ENCODE measurements at regions not wholly inside any gene's neighbourhood (a gene's known extent, or its start where the extent isn't known, plus 50 kb on each side); places are given as distances from the start of the nearest gene placed in this dataset.

DNA sequence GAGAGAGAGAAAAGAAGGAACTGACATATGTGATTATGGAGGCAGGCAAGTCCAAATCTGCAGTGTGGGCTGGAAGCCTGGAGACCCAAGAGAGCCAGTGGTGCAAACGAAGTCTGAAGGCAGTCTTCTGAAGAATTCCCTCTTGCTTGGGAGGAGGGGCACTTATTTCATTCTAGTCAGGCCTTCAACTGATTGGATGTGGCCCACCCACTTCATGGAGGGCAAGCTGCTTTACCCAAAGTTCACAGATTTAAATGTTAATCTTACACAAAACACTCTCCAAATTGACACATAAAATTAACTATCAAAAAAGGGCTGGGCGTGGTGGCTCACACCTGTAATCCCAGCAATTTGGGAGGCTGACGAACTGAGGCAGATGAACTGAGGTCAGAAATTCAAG, 103.5 kb upstream of the RAB3GAP2 start:
- TF ChIP-seq, protein P1, sequence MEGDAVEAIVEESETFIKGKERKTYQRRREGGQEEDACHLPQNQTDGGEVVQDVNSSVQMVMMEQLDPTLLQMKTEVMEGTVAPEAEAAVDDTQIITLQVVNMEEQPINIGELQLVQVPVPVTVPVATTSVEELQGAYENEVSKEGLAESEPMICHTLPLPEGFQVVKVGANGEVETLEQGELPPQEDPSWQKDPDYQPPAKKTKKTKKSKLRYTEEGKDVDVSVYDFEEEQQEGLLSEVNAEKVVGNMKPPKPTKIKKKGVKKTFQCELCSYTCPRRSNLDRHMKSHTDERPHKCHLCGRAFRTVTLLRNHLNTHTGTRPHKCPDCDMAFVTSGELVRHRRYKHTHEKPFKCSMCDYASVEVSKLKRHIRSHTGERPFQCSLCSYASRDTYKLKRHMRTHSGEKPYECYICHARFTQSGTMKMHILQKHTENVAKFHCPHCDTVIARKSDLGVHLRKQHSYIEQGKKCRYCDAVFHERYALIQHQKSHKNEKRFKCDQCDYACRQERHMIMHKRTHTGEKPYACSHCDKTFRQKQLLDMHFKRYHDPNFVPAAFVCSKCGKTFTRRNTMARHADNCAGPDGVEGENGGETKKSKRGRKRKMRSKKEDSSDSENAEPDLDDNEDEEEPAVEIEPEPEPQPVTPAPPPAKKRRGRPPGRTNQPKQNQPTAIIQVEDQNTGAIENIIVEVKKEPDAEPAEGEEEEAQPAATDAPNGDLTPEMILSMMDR (IDR thresholded peaks at IDR 0.05; ENCODE audit: poor library complexity) = no peak
- TF ChIP-seq EZH2 (IDR thresholded peaks at IDR 0.05; ENCODE audit: borderline replicate concordance) = no peak

All from hepatocyte (in vitro differentiated cells).